ENCODE measurements at regions not wholly inside any gene's neighbourhood (a gene's known extent, or its start where the extent isn't known, plus 50 kb on each side); places are given as distances from the start of the nearest gene placed in this dataset.
"Not testable (repeated sequence)": the region's sequence is repeated elsewhere in the genome, so short reads cannot be mapped to it uniquely, and the experiment has no call there.

GRCh38 chr14:30159374-30159773 lies 231.7 kb upstream of the PRKD1 start:
- no peak for DNase-seq
- H3K27me3 Mint-ChIP-seq (ENCODE audit: low read depth), result no peaks in the 10 kb centered on the region
- H3K4me3 Mint-ChIP-seq, result no peak overlapping the region
- H3K4me1 Mint-ChIP-seq (ENCODE audit: low read depth), result no peaks in the 10 kb centered on the region
- no peaks in the 10 kb centered on the region for H3K36me3 Mint-ChIP-seq (ENCODE audit: insufficient read depth)
- ATAC-seq, result no peak
- H3K9me3 Mint-ChIP-seq, result peaks cover 10% of the 10 kb centered on the region

- Mint-ChIP-seq H3K4me3 (no peak overlapping the region), H3K4me1 (ENCODE audit: low read depth) (no peaks in the 10 kb centered on the region), H3K36me3 (ENCODE audit: insufficient read depth) (no peaks in the 10 kb centered on the region), H3K9me3 (peaks cover 6% of the 10 kb centered on the region), H3K27me3 (ENCODE audit: low read depth) (no peaks in the 10 kb centered on the region)
- DNase-seq (no peak), ATAC-seq (no peak)
Measured at GRCh38 chr14:30160608-30161007, 233.0 kb upstream of the PRKD1 start.

DNA sequence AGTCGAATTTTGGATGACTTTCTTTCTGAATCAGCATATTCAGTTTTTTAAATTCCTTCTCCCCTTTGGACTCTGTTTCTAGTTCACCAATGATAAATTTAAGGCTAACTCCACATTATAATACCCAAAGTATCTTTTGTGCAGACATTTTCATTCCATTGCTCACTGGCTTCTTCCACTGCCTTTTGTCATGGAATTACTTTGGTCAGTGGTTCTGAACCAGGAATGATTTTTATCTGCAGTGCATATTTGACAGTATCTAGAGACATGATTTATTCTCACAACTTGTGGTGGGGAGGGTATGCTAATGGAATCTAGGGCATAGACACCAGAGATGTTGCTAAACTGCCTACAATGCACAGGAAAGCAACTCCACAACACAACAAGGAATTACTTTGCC lies 234.4 kb upstream of the PRKD1 start:
- Mint-ChIP-seq H3K36me3 (ENCODE audit: insufficient read depth) (no peaks in the 10 kb centered on the region), H3K9me3 (peaks cover 5% of the 10 kb centered on the region), H3K27me3 (ENCODE audit: low read depth) (no peaks in the 10 kb centered on the region), H3K4me1 (ENCODE audit: low read depth) (no peaks in the 10 kb centered on the region), H3K4me3 (no peak overlapping the region)
- no peak for DNase-seq
- ATAC-seq, result no peak

- H3K4me1 Mint-ChIP-seq (ENCODE audit: low read depth), result no peaks in the 10 kb centered on the region
- H3K4me3 Mint-ChIP-seq, result no peak overlapping the region
- H3K27me3 Mint-ChIP-seq (ENCODE audit: low read depth), result no peaks in the 10 kb centered on the region
- H3K36me3 Mint-ChIP-seq (ENCODE audit: insufficient read depth), result no peaks in the 10 kb centered on the region
- ATAC-seq (no peak), DNase-seq (no peak)
- H3K9me3 Mint-ChIP-seq, result peaks cover 19% of the 10 kb centered on the region
Measured at GRCh38 chr14:30165255-30165654, 237.6 kb upstream of the PRKD1 start.

DNA sequence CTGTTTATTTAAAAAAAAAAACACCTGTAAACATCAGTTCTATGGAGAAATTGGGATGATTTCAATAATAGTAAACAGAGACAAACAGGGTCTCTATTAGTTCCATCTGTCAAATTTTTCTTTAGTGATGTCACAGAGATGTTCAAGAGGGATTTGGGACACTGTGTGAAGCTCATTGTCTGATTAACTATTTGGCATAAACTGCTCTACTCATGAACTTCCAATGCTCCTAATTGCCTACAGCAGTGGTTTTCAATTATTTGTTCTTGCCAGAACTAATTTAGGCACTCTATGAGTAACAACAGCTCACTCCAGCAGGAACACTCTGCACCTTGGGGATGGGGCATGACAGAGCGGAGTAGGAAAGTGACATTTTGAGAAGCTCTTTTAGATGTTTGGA lies 250.1 kb upstream of the PRKD1 start:
- no peaks in the 10 kb centered on the region for H3K4me1 Mint-ChIP-seq (ENCODE audit: low read depth)
- ATAC-seq (no peak), DNase-seq (no peak)
- H3K9me3 Mint-ChIP-seq, result no peaks in the 10 kb centered on the region
- H3K4me3 Mint-ChIP-seq, result no peak overlapping the region
- H3K27me3 Mint-ChIP-seq (ENCODE audit: low read depth), result no peaks in the 10 kb centered on the region
- no peaks in the 10 kb centered on the region for H3K36me3 Mint-ChIP-seq (ENCODE audit: insufficient read depth)

DNA sequence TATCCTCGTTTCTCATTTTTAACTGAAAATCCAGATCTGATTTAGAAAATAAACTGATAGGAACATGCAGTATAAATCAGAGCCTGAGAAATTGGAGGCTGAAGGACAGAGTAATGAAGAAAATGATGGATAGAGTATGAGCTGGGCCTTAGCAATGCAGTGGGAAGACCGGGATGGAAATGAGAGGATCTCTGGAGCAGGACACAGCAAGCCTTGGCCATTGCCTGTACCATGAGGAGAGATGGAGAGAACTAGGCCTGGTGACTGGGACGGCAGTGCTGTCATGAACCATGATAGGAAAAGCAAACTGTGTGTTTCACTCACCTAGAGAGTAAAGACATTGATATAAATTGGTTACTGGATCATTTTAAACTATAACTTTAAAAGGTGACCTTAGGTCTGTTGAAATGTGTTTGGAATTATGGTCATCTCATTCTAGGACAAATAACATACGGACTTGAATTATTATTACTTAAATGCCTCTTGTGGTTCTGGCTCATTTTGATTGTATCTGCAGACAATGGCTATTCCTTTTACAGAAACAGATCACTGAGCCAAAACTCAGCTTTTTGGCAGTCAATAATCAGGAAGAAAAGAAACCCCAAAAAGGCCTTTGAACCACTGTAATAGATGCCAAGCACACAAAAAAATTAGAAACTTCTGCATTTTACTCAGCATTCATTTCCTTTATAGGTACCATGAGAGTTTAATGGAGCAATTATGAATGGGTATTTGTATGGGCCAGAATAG lies 251.9 kb upstream of the PRKD1 start:
- H3K9me3 Mint-ChIP-seq, result no peaks in the 10 kb centered on the region
- H3K4me3 Mint-ChIP-seq, result no peak overlapping the region
- no peaks in the 10 kb centered on the region for H3K36me3 Mint-ChIP-seq (ENCODE audit: insufficient read depth)
- H3K27me3 Mint-ChIP-seq (ENCODE audit: low read depth), result no peaks in the 10 kb centered on the region
- no peak for ATAC-seq
- no peak for DNase-seq
- no peaks in the 10 kb centered on the region for H3K4me1 Mint-ChIP-seq (ENCODE audit: low read depth)

DNA sequence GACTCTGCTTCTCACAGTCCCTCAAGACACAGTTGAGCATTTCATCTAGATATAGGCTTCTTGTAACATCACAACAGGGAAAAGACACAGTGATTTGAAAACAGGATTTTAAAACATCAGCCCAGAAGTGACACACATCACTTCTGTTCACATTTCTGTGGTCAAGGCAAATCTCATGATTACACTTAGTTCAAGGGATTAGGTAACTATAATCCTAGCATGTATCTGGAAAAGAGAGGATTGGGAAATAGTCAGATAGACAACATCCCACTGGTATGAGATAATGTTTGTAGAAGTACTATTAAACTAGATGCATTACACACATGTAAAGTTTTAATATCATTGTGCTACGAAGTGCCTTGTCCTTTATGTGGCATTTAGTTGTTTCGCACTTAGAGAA lies 252.6 kb upstream of the PRKD1 start:
- ATAC-seq (no peak), DNase-seq (no peak)
- Mint-ChIP-seq H3K4me3 (no peak overlapping the region), H3K27me3 (ENCODE audit: low read depth) (no peaks in the 10 kb centered on the region), H3K4me1 (ENCODE audit: low read depth) (no peaks in the 10 kb centered on the region), H3K9me3 (no peaks in the 10 kb centered on the region), H3K36me3 (ENCODE audit: insufficient read depth) (no peaks in the 10 kb centered on the region)

- Mint-ChIP-seq H3K9me3 (peaks cover 3% of the 10 kb centered on the region), H3K36me3 (ENCODE audit: insufficient read depth) (no peaks in the 10 kb centered on the region), H3K4me3 (no peak overlapping the region), H3K27me3 (ENCODE audit: low read depth) (no peaks in the 10 kb centered on the region), H3K4me1 (ENCODE audit: low read depth) (no peaks in the 10 kb centered on the region)
- no peak for ATAC-seq
- no peak for DNase-seq
Measured at GRCh38 chr14:30185832-30186231, 258.2 kb upstream of the PRKD1 start.

- ATAC-seq (no peak), DNase-seq (no peak)
- no peaks in the 10 kb centered on the region for H3K36me3 Mint-ChIP-seq (ENCODE audit: insufficient read depth)
- peaks cover 3% of the 10 kb centered on the region for H3K9me3 Mint-ChIP-seq
- no peak overlapping the region for H3K4me3 Mint-ChIP-seq
- H3K27me3 Mint-ChIP-seq (ENCODE audit: low read depth), result no peaks in the 10 kb centered on the region
- no peaks in the 10 kb centered on the region for H3K4me1 Mint-ChIP-seq (ENCODE audit: low read depth)
Measured at GRCh38 chr14:30191639-30192279, 264.1 kb upstream of the PRKD1 start.

DNA sequence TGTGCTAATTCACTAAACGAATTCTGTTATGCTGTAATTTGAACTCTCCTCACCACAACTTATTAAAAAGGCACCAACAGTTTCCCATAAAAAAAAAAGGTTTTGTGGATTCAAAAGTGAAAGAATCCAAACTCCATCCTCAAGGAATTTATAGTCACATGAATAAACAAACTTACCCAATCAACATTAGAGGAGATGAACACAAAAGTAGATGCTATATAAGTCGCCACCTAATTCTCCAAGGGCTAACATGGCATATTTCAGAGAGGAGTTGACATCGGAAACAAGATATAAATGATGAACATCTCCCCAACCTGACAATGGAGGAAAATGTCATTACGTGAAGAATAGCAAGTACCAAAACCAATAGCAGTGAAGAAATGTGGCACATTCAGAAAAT lies 265.5 kb upstream of the PRKD1 start:
- H3K4me3 Mint-ChIP-seq, result no peak overlapping the region
- no peak for ATAC-seq
- no peaks in the 10 kb centered on the region for H3K4me1 Mint-ChIP-seq (ENCODE audit: low read depth)
- no peak for DNase-seq
- H3K36me3 Mint-ChIP-seq (ENCODE audit: insufficient read depth), result no peaks in the 10 kb centered on the region
- peaks cover 3% of the 10 kb centered on the region for H3K9me3 Mint-ChIP-seq
- no peaks in the 10 kb centered on the region for H3K27me3 Mint-ChIP-seq (ENCODE audit: low read depth)

- no peak for ATAC-seq
- no peak overlapping the region for H3K4me3 Mint-ChIP-seq
- no peaks in the 10 kb centered on the region for H3K4me1 Mint-ChIP-seq (ENCODE audit: low read depth)
- no peaks in the 10 kb centered on the region for H3K36me3 Mint-ChIP-seq (ENCODE audit: insufficient read depth)
- H3K9me3 Mint-ChIP-seq, result peaks cover 3% of the 10 kb centered on the region
- no peak for DNase-seq
- no peaks in the 10 kb centered on the region for H3K27me3 Mint-ChIP-seq (ENCODE audit: low read depth)
Measured at GRCh38 chr14:30193845-30194501, 266.3 kb upstream of the PRKD1 start.

- Mint-ChIP-seq H3K27me3 (ENCODE audit: low read depth) (no peaks in the 10 kb centered on the region), H3K4me3 (no peak overlapping the region), H3K36me3 (ENCODE audit: insufficient read depth) (no peaks in the 10 kb centered on the region), H3K4me1 (ENCODE audit: low read depth) (no peaks in the 10 kb centered on the region), H3K9me3 (peaks cover 3% of the 10 kb centered on the region)
- ATAC-seq (no peak), DNase-seq (no peak)
Measured at GRCh38 chr14:30194741-30195148, 267.1 kb upstream of the PRKD1 start.

GRCh38 chr14:30195941-30196340 lies 268.3 kb upstream of the PRKD1 start:
- Mint-ChIP-seq H3K4me3 (no peak overlapping the region), H3K9me3 (no peaks in the 10 kb centered on the region), H3K4me1 (ENCODE audit: low read depth) (no peaks in the 10 kb centered on the region), H3K36me3 (ENCODE audit: insufficient read depth) (no peaks in the 10 kb centered on the region), H3K27me3 (ENCODE audit: low read depth) (no peaks in the 10 kb centered on the region)
- ATAC-seq (no peak), DNase-seq (no peak)

- DNase-seq (no peak), ATAC-seq (no peak)
- Mint-ChIP-seq H3K4me3 (no peak overlapping the region), H3K27me3 (ENCODE audit: low read depth) (no peaks in the 10 kb centered on the region), H3K9me3 (no peaks in the 10 kb centered on the region), H3K4me1 (ENCODE audit: low read depth) (no peaks in the 10 kb centered on the region), H3K36me3 (ENCODE audit: insufficient read depth) (no peaks in the 10 kb centered on the region)
Measured at GRCh38 chr14:30196861-30197260, 269.2 kb upstream of the PRKD1 start.

DNA sequence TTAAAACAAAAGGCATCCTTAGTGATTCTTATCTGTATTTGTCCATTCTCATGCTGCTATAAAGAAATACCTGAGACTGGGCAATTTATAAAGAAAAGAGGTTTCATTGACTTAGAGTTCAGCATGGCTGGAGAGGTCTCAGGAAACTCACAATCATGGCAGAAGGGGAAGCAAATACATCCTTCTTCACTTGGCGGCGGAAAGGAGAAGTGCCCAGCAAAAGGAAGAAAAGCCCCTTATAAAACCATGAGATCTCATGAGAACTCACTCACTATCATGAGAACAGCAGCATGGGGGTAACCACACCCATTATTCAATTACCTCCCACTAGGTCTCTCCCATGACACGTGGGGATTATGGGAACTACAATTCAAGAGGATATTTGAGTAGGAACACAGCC lies 271.1 kb upstream of the PRKD1 start:
- DNase-seq; H3K4me1 Mint-ChIP-seq (ENCODE audit: low read depth); H3K4me3 Mint-ChIP-seq; H3K9me3 Mint-ChIP-seq; H3K27me3 Mint-ChIP-seq (ENCODE audit: low read depth); H3K36me3 Mint-ChIP-seq (ENCODE audit: insufficient read depth); ATAC-seq: not testable (repeated sequence)

All from activated T-cell treated with anti-CD3 and anti-CD28 coated beads, Interleukin-2, amount 50 U/mL, for 4 hours (primary cell).